HL-60 (cell line): ENCODE measurements at regions not wholly inside any gene's neighbourhood (a gene's known extent, or its start where the extent isn't known, plus 50 kb on each side); places are given as distances from the start of the nearest gene placed in this dataset.

Experiments used
- DNase-seq, 2 experiments: peaks; one replicate each; pipeline ENCODE4 v3.0.0-alpha.2; 2010 to 2020; ENCODE audit warnings: low read depth in 1 of 2, low spot score in 1 of 2
- H3K27ac ChIP-seq: fragments of 250-450 bp; sonication (Bioruptor Pico); replicated peaks from 2 replicates; pipeline ENCODE4 v1.5.1; 2020; ENCODE audit warnings: mild to moderate bottlenecking, moderate library complexity
- H3K27me3 ChIP-seq: fragments of 250-450 bp; sonication (Bioruptor Pico); 2 replicates; pipeline ENCODE4 v1.5.1; 2021; ENCODE audit warnings: mild to moderate bottlenecking, moderate library complexity; ENCODE audit not compliant: insufficient read depth, poor library complexity, severe bottlenecking
- H3K4me3 ChIP-seq: replicated peaks from 2 replicates; pipeline ENCODE4 v1.5.1; 2011; ENCODE audit warnings: mild to moderate bottlenecking, control low read depth, low read length; ENCODE audit not compliant: insufficient read depth
- GABPA ChIP-seq: IDR thresholded peaks from 2 replicates; pipeline ENCODE4 v1.6.1; 2012; ENCODE audit warnings: low read depth
- POLR2AphosphoS5 ChIP-seq: IDR thresholded peaks from 2 replicates; pipeline ENCODE4 v1.6.1; 2012; ENCODE audit warnings: low read depth
- SPI1 ChIP-seq: IDR thresholded peaks from 2 replicates; pipeline ENCODE4 v1.6.1; 2012; ENCODE audit warnings: low read depth, mild to moderate bottlenecking, borderline replicate concordance
- TF ChIP-seq, protein P1 (sequence below): IDR thresholded peaks from 2 replicates; pipeline ENCODE4 v1.6.1; 2012; ENCODE audit warnings: low read depth; ENCODE audit not compliant: insufficient replicate concordance
- TF ChIP-seq, protein P2 (sequence below): IDR thresholded peaks from one replicate; pipeline ENCODE4 v1.5.1; 2011; ENCODE audit warnings: low read length, control low read depth, inconsistent platforms; ENCODE audit not compliant: insufficient read depth

DNA sequence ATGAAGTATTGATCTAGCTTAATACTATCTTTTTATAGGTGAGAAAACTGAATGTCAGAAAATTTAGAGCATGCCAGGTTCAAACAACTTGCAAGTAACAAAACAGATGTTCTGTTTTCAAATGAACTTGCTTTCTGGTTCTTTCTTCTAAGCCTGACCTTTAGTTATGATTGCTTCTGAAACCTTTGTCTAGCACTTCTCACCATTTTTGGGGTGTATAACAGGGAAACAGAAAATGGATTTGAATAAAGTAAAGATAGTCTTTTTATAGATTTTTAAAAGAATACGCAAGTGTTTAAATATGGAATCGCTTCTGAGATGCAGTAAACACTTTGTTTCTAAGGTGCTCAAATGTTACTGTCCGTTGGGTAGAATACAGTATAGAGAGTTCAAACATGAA lies 687.2 kb upstream of the CPEB2 start:
- no peak for TF ChIP-seq SPI1
- TF ChIP-seq, protein P1, sequence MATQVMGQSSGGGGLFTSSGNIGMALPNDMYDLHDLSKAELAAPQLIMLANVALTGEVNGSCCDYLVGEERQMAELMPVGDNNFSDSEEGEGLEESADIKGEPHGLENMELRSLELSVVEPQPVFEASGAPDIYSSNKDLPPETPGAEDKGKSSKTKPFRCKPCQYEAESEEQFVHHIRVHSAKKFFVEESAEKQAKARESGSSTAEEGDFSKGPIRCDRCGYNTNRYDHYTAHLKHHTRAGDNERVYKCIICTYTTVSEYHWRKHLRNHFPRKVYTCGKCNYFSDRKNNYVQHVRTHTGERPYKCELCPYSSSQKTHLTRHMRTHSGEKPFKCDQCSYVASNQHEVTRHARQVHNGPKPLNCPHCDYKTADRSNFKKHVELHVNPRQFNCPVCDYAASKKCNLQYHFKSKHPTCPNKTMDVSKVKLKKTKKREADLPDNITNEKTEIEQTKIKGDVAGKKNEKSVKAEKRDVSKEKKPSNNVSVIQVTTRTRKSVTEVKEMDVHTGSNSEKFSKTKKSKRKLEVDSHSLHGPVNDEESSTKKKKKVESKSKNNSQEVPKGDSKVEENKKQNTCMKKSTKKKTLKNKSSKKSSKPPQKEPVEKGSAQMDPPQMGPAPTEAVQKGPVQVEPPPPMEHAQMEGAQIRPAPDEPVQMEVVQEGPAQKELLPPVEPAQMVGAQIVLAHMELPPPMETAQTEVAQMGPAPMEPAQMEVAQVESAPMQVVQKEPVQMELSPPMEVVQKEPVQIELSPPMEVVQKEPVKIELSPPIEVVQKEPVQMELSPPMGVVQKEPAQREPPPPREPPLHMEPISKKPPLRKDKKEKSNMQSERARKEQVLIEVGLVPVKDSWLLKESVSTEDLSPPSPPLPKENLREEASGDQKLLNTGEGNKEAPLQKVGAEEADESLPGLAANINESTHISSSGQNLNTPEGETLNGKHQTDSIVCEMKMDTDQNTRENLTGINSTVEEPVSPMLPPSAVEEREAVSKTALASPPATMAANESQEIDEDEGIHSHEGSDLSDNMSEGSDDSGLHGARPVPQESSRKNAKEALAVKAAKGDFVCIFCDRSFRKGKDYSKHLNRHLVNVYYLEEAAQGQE, result no peak
- TF ChIP-seq POLR2AphosphoS5, result no peak
- no peak for TF ChIP-seq GABPA
- TF ChIP-seq, protein P2, sequence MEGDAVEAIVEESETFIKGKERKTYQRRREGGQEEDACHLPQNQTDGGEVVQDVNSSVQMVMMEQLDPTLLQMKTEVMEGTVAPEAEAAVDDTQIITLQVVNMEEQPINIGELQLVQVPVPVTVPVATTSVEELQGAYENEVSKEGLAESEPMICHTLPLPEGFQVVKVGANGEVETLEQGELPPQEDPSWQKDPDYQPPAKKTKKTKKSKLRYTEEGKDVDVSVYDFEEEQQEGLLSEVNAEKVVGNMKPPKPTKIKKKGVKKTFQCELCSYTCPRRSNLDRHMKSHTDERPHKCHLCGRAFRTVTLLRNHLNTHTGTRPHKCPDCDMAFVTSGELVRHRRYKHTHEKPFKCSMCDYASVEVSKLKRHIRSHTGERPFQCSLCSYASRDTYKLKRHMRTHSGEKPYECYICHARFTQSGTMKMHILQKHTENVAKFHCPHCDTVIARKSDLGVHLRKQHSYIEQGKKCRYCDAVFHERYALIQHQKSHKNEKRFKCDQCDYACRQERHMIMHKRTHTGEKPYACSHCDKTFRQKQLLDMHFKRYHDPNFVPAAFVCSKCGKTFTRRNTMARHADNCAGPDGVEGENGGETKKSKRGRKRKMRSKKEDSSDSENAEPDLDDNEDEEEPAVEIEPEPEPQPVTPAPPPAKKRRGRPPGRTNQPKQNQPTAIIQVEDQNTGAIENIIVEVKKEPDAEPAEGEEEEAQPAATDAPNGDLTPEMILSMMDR, result no peak
- no peak for DNase-seq
- no peaks in the 10 kb centered on the region for H3K27me3 ChIP-seq
- no peak overlapping the region for H3K4me3 ChIP-seq
- H3K27ac ChIP-seq, result no peak overlapping the region

DNA sequence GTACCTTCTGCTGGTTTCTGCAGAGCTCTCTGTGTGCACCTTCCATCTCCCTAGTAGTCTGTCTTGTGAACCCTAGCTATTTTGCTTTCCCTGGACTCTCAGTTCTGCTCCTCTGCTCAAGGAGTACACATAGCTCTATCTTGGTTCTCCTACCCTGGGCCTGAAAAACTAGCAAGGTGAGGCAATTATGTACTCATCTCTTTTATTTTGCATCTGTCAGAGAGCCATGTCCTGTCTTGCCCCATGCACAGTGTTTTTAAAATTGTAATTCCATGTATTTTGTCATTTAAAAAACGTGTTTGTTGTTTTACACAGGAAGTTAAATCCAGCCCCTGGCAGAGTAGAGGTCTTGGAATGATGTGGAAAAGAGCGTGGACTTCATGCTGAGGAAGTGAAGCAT lies 684.9 kb upstream of the CPEB2 start:
- H3K4me3 ChIP-seq, result no peak overlapping the region
- no peaks in the 10 kb centered on the region for H3K27me3 ChIP-seq
- DNase-seq, result no peak
- H3K27ac ChIP-seq, result no peak overlapping the region
- TF ChIP-seq GABPA (no peak), SPI1 (no peak), POLR2AphosphoS5 (no peak)
- TF ChIP-seq, protein P1, result no peak
- TF ChIP-seq, protein P2, result no peak

DNA sequence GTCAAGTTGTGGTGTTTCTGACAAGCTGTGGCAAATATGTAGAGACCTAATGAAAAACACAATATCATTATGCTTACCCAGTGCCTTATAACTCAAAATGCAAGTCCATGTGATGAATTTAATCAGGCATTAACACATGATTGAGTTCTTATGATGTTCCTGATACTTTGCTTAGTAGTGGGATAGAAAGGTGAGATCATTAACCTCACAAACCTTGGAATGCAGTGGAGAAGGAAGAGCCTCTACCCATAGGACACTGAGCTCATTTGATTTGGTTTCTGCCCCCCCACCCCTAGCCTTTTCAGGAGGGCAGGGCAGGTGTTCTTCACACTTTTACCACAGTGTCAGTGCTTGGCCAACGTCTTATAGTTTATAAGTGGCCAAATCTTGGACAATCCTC lies 683.6 kb upstream of the CPEB2 start:
- Histone ChIP-seq H3K27ac (no peak overlapping the region), H3K27me3 (no peaks in the 10 kb centered on the region), H3K4me3 (no peak overlapping the region)
- TF ChIP-seq, protein P2, result no peak
- no peak for TF ChIP-seq SPI1
- TF ChIP-seq GABPA, result no peak
- TF ChIP-seq, protein P1, result no peak
- TF ChIP-seq POLR2AphosphoS5, result no peak
- no peak for DNase-seq
